Stimulated activated CD8-positive, alpha-beta memory T cell treated with anti-CD3 and anti-CD28 coated beads, Interleukin-4, amount 100 ng/mL, for 48 hours (primary cell): ENCODE measurements at regions not wholly inside any gene's neighbourhood (a gene's known extent, or its start where the extent isn't known, plus 50 kb on each side); places are given as distances from the start of the nearest gene placed in this dataset.
"Not testable (repeated sequence)": the region's sequence is repeated elsewhere in the genome, so short reads cannot be mapped to it uniquely, and the experiment has no call there.

Experiments
- DNase-seq: peaks from one replicate; pipeline ENCODE4 v3.0.0-alpha.2; 2020

DNA sequence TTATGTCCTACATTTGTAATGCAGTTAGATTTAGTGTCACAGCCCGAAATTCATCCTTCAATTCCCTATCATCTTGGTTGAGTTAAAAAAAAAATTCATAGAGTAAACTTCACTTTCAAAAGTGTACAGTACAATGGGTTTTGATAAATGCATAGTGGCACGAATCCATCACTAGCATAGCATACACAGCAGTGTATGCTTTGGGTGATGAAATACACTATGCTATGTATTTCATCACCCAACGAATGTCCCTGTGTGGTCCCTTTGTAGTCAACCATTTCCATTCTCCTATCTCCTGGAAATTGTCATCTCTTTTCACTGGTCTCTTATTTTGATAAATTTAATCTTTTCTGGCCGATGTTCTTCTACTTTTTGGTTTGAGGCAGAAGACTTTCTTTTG lies 129.4 kb upstream of the BASP1 start:
- no peak for DNase-seq

DNA sequence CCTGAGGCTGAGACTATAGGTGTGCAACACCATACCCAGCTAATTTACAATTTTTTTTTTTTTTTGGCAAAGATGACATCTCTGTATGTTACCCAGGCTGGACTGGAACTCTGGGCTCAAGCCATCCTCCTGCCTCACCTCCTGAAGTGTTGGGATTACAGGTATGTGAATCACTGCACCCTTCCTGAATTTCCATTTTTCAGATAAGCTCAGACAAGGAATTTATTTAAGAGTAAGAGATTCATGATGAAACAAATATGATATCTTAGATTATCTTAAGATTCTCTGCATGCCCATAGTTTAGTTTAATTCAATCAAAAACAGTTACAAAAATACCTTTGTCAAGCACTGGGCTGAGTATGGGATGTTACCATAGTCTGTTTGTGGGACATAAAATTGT lies 128.4 kb upstream of the BASP1 start:
- DNase-seq = no peak

DNA sequence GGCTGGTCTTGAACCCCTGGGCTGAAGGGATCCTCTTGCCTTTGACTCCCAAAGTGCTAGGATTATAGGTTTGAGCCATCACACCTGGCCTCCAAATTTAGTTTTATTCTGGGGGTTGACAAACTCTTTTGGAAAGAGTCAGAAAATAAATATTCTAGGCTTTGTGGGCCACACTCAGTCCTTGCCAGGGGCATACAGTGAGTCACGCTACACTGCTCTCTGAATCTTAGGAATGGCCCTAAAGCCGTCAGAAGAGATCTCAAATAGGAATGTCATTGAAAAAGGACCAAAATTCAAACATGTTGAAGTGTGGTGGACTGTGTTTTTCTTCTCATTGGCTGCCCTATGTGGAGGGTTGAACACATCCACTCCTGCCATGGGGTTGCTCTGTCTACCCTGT lies 127.7 kb upstream of the BASP1 start:
- no peak for DNase-seq

DNA sequence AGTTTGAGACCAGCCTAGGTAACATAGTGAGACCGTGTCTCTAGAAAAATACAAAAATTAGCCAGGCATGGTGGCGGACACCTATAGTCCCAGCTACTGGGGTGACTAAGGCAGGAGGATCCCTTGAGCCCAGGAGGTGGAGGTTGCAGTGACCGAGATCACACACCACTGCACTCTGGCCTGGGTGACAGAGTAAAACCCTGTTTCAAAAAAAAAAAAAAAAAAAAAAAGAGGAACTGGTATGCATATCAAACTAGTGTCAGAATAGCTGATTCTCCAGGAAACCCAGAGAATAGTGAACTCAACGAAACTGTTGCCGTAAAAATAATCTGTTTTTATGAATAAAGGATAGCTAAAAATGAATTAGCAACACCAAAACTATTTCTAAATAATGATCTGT lies 126.6 kb upstream of the BASP1 start:
- no peak for DNase-seq

DNA sequence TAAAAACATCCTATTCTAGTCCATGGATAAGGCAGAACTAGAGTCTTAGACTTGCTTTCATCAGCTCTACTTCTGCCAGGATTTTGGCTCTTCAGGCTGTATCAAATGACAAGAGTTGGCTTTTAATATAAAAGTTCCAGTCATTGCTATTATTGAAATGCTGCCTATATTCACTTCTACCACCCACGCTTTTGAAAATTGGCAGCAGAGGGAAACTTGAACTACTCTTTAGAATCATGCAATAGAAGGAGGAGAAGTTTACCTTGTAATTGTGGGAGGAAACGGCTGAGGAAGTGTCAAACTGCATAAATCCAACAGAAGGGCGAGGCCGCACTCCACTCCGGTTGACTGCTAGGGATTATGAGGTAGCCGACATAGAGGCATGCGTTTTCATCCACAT lies 122.6 kb upstream of the BASP1 start:
- no peak for DNase-seq

DNA sequence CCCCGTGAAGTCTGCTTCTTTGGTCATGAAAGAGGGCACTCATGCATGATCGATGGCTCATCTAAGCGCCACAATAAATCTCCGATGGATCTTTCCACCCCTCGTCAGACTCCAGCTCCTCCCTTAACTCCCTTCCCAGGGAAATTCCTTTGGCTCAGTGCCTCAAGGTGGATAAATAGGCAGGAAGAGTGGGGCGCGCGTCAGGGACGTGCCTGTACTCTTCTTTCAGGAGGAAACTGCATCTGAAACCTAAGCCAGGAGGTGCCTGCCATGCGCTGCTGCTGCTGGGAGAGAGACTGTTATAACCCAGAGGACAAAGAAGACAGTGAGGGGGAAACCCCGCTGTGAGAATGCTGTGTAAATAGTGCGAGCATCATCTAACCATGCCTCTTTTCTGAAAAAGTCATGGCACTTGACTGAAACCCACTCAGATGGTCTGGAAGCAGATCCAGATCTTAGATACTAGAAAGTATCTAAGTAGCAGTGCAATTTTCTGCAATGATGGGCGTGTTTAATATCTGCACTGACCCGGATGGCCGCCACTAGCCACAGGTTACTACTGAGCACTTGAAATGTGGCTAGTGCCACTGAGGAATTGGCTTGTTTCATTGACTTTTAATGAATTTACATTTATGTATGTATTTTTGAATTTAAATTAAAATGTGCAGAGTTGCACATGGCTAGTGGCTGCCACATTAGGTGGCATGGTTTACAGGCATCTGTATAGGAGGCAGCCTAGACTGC lies 120.3 kb upstream of the BASP1 start:
- DNase-seq = no peak

DNA sequence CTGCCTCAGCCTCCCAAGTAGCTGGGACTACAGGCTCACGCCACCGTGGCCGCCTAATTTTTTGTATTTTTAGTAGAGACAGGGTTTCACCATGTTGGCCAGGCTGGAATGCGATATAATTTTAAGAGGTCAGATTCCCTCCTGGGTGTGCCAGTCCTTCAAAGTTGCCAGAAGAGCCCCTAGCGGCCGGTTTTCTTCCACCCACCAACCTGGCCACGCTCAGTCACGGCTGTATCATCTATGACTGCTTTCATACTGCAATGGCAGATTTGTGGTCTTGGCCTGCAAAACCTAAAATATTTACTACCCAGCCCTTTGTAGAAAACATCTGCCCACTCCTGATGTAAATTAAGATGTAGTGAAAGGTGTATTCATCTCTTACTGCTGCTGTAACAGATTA lies 117.5 kb upstream of the BASP1 start:
- DNase-seq = no peak

DNA sequence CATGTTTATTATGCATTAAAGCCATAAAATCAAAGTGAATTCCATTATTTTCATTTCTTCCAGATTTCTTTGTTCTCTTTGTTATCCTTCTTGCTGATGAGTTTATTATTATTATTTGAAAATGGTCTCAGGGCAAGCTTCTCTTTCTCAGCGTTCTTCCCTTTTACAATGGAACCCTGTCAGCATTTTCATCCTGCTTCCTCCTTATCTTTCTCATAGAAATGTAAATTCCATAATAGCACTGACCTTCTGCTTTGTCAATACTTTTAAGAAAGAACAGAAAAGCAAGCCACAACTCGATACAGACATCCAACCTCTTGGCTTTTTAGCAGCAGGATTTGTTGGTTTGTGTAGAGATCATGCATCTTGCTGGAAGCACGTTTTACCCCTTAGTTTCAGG lies 114.0 kb upstream of the BASP1 start:
- DNase-seq = no peak

DNA sequence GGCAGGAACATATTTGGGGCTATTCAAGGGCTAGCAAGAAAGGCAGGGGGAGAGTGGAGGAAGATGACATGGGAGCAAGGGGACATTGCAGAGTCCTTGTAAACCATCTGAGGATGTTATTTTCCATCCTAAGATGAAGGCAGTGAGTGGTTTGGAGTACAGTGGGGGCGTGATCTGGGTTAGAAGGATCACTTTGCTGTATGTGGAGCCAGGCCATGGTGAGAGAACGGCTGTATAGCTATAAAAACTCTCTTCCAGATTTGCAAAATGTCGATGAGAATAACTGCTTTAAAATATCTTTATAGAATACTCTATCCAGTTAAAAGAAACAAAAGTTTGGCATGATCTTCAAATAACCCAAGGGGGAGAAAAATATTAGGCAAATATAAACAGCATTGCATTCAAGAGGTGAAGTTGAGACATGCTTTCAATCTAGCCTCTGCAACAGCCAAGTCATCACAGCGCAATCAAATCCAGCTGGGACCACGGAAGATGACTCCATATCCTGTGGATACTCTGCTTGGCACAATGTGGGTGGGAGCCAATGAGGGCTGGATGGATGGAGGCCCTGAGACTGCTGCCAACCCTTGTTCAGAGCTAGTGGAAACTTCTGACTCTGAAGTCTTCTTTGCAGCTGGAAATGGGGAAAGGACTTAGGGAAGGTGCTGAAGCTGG lies 111.5 kb upstream of the BASP1 start:
- no peak for DNase-seq

DNA sequence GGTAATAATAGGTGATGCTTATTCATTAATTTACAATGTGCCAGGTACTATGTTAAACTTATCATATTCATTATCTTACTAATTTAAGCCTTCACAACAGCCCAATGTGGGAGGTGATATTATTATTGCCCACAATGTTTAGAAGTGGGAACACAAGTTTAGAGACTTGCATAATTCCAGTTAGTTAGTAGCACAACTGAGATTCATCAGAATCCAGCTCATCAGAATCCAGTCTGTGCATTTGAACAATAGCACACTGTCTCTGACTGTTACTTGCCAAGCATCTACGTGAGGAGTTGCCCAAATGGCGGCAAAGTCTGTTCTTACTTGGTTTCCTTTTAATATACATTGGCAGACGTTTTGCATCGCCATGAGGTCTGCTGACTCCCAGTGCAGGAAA lies 110.9 kb upstream of the BASP1 start:
- no peak for DNase-seq

DNA sequence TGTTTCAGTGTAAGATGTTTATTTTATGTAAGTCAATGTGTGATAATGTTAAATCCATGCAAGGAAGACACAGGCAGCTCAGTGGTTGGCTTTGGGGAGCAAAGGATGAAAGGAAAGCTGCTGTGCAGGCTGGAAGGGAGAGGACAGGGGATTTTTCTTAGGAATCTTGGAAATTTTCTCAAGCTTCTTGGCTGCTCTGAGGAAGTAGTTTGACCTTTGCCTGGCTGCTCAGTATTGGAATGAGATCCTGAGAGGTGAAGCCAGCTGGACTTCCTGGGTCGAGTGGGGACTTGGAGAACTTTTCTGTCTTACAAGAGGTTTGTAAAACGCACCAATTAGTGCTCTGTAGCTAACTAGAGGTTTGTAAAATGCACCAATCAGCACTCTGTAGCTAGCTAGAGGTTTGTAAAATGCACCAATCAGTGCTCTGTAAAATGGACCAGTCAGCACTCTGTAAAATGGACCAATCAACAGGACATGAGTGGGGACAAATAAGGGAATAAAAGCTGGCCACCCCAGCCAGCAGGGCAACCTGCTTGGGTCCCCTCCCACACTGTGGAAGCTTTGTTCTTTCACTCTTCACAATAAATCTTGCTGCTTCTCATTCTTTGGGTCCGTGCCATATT lies 105.2 kb upstream of the BASP1 start:
- DNase-seq = not testable (repeated sequence)

DNA sequence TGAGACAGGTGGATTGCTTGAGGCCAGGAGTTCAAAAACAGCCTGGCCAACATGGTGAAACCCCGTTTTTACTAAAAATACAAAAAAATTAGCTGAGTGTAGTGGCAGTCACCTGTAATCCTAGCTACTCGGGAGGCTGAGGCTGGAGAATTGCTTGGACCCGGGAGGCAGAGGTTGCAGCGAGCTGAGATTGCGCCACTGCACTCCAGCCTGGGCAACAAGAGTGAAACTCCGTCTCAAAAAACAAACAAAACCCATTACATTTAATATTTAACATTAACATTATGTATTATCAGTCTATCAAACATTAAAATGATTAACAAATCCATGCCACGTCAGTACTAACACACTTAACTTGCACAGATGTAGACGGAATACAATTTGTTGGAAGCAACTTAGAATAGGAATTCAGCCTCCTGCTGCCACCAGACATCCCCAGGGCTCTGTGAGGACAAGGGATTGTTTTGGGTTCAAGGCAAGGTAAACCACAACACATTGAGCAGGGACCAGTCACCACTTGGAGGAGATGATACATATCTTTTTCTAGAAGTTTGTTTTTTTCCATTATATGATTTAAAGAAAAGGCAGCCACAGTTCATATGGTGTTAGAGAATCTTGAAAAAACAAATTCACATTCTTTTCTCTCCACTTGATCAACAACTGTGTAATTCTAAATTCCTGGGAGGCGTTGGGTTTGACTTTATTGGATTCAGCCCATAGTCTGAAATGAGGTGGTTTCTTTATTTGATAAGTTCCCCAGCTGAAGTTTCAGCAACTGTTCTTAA lies 104.1 kb upstream of the BASP1 start:
- DNase-seq = no peak

DNA sequence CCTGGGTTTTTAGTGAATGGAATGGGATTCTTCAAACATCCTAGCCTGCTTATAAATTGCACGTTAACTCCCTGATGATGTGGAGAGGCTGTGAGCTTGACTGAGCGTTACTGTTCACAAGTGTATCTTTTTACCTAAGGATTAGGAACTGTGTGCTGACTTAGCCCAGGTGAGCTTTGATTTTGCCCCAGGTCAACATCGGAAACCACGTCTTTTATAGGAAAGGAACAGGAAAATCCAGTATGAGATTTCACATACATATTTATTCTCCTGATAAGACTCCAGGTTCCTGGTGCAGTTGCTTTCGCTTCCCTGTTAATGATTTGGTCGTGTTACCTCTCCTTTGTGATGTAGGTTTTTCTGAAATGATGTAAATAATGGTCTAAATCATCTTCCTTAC lies 103.2 kb upstream of the BASP1 start:
- no peak for DNase-seq

DNA sequence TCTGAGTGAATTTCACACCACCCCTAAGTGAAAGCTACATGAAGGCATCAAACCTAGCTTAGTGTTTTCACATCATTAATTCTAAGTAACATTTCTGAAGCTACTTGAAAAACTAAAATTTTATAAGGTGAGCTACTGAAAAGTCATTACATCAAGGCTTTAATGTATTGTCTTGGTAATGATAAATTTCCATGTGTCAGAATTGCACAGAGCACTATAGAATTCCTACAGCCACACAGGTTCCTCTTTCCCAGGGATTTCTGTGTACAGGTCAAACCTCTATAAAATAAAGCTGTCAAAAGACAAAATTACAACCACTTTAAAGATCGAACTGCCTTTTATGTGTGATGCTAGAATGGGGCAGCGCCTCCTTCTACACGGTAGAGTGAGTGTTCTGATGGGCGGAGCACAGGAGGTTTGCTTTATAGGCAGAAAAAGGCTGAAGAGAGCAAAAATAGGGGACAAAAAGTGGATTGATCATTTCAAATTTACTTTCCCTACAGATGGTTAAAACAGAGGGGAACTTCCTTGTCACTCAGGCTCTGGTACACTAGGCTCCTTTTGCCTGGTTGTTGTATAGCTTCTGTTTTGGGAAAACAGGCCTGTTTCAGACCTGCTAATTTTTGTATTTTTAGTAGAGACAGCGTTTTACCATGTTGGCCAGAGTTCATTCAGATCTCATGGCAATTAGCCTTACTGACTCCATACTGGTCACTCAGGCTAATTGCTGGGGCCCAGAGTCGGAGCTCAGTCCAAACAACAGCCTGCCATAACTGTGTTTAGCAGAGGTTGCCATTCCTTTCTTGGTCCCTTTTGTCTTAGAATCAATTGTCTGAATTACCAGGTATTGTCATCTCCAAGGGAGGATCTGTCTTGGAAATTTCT lies 102.5 kb upstream of the BASP1 start:
- no peak for DNase-seq

DNA sequence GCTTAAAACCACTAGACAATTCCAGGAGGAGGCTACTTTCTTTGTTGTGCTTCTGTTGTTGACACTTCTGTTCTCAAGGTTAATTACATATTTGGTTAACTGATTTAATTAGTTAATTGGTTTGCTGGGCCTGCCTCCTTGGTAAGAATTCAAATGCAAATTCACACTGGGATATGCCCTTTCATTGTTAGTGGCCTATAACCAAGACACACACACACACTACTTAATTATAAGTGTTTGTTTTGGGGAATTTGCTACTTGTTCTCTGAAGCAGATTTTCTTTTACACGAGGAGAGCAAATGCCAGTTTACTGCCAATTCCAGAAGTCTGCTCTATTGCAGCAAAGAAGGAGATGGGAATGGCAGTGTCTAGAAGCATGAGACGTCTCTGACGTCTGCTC lies 101.6 kb upstream of the BASP1 start:
- DNase-seq = no peak

DNA sequence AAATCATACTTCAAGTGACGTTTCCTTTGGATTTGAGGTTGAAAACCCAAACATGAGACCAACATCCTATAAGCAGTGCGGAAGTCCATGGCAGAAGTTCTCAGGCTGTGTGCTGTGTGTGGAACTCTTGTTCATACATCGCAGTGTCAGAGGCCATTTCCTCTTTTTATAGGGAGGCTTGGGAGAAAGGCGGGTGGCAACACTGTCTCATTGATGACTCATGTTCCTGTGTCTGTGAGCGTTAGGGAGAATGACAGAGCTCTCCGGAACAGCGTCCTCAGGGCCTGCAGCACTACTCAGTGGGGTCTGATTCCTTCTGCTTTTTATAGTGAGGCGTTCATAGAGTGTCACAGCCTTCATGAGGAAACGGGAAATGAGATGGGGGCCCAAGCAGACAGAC lies 98.8 kb upstream of the BASP1 start:
- peak; percentile 25 for DNase-seq

DNA sequence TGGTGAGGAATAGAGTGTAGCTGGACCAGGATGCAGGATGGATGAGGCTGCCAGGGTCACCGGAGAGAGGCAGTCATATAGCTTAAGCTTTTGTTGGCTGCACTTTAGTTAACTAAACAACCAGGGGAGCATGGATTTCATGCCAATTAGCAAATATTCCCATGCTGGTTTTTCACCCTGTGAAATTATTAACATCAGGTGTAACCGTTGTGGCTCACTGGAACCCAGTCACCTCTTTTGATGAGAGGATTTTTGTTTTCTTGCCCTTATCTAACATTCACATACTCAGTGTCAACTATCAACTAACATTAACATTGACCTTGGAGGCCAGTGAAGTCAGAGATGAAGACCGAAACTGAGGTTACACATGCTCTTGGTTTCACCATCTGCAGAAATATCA lies 97.2 kb upstream of the BASP1 start:
- DNase-seq = no peak

DNA sequence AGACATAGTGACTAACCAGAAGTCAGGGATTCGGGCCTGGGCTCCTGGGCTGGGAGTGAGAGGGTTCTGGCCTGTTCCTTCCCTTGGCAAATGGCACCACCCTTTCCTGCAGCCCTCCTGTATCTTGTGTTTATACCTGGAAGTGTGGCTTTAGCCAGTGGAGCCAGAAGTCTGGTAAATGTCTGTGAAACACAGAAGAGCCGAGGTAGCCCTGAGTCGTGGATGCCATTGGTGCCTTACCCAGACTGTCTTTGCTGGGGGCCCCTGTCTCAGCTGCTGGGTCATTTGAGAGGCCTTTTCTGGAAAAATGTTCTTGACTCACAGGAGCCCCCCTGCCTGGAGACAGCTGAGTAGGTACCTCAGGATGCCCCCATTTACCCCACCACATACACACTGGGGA lies 95.7 kb upstream of the BASP1 start:
- DNase-seq = no peak

DNA sequence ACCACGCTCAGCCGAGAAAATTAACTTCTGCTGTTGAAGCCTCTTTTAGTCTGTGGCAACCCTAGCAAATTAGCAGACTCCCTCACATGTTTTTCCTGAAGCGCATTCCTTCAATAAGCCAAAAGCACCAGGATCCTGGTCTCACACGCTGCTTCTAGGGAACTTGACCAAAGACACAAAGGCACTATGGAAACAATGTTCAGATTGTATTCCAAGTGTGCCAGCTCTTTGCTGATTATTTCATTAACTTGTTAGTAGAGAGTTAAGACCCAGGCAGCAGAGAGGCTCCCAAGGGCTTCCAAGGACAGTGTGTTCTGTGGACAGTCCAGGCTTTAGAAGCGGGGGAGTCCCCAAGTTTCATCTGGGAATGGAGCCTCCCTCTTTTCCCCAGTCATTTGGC lies 94.4 kb upstream of the BASP1 start:
- DNase-seq = no peak

DNA sequence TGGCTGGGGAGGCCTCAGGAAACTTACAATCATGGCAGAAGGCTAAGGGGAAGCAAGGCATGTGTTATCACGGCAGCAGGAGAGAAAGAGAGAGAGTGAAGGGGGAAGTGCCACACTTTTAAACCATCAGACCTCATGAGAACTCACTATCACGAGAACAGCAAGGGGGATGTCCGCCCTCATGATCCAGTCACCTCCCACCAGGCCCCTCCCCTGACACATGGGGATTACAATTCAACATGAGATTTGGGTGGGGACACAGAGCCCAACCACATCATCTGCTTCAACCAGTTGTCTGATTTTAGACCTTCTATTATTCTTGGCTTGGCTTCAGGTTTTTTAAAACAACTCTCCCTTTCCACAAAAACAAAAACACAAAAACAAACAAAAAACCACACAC lies 93.7 kb upstream of the BASP1 start:
- DNase-seq = not testable (repeated sequence)

DNA sequence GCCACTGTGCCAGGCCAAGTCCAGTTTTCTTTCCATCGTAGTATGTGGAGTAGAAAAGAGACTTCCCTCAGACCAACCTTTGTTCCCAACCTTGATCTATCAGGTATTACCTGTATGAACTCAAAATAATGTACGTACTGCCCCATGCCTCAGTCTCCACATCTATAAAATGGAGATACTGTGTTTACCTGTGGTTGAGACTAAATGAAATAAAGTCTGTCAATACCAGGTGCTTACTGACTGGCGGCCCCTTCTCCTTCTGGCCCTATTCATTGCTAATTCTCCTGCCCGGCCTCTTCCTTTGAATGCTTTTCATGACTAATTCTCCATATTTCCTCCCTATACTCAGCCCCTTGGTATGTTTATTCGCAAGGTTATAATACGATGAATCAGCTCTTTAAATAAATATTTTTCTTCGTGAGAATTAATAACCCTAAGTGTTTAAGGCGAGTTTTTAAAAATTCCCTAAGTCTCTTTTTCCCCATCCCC lies 89.6 kb upstream of the BASP1 start:
- no peak for DNase-seq

DNA sequence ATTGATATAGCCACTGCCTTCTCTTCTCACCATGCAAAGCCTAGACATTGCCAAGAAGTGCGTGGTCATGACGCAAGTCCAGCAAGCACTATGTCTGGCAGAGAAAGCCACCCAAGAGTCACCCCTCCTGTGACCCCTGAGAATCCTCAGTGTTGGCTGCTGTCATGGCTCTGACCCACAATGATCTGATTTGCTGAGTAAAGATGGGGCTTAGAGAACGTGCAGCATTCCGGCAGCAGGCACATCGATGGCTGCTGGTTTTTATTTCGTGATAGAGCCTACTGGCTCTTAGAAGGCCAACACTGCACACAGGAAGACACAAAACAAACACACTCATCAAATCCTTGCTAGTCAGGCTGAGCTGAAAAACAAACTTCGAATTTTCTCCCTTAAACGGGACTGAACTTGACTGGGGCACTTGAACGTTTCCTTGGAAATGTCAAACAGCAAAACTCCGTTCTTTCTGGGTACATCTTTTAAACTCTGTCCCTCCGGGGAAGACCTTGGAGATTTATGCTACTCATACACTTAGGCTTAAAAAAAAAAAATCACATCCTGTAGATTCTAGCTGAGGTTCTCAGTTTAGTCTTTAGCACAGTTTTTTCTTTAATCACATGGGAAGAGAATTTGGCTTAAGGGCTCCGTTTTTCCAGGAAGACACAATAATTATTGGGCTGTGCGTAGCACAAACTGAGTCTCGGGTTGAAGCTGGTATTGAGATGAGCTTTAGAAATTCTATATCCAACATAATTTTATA lies 88.2 kb upstream of the BASP1 start:
- no peak for DNase-seq
